ENCODE measurements at regions not wholly inside any gene's neighbourhood (a gene's known extent, or its start where the extent isn't known, plus 50 kb on each side); places are given as distances from the start of the nearest gene placed in this dataset.

DNA sequence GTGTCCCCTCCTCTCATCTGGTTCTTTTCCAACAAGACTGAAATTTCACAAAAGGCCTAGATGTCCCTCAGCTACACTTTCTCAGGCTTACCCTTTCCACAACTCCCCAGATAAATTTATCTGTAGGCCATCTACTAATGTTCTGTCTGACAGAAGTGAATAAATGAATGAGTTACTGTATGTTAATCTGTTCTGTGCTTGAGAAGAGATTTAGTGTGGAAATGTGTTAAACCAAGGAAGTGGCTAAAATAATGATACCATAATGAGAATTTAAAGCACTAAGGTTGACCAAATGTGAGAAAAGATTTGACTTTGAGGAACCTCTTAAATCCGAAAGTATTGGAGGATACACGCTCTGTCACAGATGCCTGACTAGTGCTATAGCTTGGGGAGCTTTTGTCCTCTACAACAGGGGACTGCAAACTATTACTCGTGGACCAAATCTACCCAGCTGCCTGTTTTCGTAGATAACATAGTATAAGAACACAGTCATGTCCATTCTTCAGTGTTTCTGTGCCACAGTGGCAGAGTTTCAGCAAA, 74.8 kb upstream of the P2RY1 start (continued):
- TF ChIP-seq, protein P1, sequence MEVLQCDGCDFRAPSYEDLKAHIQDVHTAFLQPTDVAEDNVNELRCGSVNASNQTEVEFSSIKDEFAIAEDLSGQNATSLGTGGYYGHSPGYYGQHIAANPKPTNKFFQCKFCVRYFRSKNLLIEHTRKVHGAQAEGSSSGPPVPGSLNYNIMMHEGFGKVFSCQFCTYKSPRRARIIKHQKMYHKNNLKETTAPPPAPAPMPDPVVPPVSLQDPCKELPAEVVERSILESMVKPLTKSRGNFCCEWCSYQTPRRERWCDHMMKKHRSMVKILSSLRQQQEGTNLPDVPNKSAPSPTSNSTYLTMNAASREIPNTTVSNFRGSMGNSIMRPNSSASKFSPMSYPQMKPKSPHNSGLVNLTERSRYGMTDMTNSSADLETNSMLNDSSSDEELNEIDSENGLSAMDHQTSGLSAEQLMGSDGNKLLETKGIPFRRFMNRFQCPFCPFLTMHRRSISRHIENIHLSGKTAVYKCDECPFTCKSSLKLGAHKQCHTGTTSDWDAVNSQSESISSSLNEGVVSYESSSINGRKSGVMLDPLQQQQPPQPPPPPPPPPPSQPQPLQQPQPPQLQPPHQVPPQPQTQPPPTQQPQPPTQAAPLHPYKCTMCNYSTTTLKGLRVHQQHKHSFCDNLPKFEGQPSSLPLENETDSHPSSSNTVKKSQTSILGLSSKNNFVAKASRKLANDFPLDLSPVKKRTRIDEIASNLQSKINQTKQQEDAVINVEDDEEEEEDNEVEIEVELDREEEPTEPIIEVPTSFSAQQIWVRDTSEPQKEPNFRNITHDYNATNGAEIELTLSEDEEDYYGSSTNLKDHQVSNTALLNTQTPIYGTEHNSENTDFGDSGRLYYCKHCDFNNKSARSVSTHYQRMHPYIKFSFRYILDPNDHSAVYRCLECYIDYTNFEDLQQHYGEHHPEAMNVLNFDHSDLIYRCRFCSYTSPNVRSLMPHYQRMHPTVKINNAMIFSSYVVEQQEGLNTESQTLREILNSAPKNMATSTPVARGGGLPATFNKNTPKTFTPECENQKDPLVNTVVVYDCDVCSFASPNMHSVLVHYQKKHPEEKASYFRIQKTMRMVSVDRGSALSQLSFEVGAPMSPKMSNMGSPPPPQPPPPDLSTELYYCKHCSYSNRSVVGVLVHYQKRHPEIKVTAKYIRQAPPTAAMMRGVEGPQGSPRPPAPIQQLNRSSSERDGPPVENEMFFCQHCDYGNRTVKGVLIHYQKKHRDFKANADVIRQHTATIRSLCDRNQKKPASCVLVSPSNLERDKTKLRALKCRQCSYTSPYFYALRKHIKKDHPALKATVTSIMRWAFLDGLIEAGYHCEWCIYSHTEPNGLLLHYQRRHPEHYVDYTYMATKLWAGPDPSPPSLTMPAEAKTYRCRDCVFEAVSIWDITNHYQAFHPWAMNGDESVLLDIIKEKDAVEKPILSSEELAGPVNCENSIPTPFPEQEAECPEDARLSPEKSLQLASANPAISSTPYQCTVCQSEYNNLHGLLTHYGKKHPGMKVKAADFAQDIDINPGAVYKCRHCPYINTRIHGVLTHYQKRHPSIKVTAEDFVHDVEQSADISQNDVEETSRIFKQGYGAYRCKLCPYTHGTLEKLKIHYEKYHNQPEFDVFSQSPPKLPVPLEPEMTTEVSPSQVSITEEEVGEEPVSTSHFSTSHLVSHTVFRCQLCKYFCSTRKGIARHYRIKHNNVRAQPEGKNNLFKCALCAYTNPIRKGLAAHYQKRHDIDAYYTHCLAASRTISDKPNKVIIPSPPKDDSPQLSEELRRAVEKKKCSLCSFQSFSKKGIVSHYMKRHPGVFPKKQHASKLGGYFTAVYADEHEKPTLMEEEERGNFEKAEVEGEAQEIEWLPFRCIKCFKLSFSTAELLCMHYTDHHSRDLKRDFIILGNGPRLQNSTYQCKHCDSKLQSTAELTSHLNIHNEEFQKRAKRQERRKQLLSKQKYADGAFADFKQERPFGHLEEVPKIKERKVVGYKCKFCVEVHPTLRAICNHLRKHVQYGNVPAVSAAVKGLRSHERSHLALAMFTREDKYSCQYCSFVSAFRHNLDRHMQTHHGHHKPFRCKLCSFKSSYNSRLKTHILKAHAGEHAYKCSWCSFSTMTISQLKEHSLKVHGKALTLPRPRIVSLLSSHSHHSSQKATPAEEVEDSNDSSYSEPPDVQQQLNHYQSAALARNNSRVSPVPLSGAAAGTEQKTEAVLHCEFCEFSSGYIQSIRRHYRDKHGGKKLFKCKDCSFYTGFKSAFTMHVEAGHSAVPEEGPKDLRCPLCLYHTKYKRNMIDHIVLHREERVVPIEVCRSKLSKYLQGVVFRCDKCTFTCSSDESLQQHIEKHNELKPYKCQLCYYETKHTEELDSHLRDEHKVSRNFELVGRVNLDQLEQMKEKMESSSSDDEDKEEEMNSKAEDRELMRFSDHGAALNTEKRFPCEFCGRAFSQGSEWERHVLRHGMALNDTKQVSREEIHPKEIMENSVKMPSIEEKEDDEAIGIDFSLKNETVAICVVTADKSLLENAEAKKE (CRISPR knock-in tag; IDR thresholded peaks at IDR 0.05), result no peak
- TF ChIP-seq JUNB (IDR thresholded peaks at IDR 0.05; ENCODE audit: unreplicated experiment), result no peak
- TF ChIP-seq POLR2AphosphoS5 (IDR thresholded peaks at IDR 0.05; ENCODE audit: low read depth), result no peak
- TF ChIP-seq ZNF114 (CRISPR knock-in tag; IDR thresholded peaks at IDR 0.05), result no peak

DNA sequence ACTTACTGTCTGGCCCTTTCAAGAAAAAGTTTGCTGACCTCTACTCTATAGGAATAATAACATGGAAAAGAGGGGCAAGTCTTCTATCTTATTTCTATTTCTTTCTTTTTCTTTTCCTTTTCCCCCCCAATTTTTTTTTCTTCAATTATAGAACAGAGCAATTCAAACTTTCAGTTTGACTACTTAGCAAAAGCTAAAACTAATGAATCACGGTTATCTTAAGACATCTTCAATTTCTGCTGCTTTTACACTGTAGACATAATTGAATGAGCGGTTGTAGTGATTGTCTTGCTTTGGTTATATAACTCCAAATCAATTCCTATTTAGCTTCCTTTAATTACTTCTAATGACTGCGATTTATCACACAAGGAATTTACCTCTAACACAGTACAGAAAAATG, 74.3 kb upstream of the P2RY1 start:
- DNase-seq (ENCODE audit: low spot score) (no peak), ATAC-seq (no peak)
- no peaks in the 10 kb centered on the region for H4K20me1 ChIP-seq (replicated peaks; ENCODE audit: insufficient read depth)
- H3F3A ChIP-seq (replicated peaks; ENCODE audit: low read depth), result no peaks in the 10 kb centered on the region
- H3K4me3 ChIP-seq, result no peak overlapping the region
- H3K27me3 ChIP-seq (ENCODE audit: insufficient read depth), result no peaks in the 10 kb centered on the region
- no peaks in the 10 kb centered on the region for H3K9me2 ChIP-seq (ENCODE audit: insufficient read depth)
- H3K36me3 ChIP-seq (ENCODE audit: insufficient read depth), result no peaks in the 10 kb centered on the region
- H3K36me3 Mint-ChIP-seq (ENCODE audit: low read depth), result peaks cover 9% of the 10 kb centered on the region; the same call in 2 of the 3 replicates
- H3K4me1 ChIP-seq (ENCODE audit: insufficient read depth), result no peaks in the 10 kb centered on the region
- no peak overlapping the region for H3K4me2 ChIP-seq
- 0 out of 2 replicates have a peak overlapping the region, but pooled peaks have one; percentile 26 for H2AFZ ChIP-seq
- no peak overlapping the region for H3K27ac Mint-ChIP-seq
- peaks cover 5% of the 10 kb centered on the region; the same call in 1 of the 3 replicates for H3K4me1 Mint-ChIP-seq
- peaks cover 2% of the 10 kb centered on the region for H3K27me3 Mint-ChIP-seq (ENCODE audit: insufficient read depth, low read depth, poor library complexity)
- no peak overlapping the region for H3K4me3 Mint-ChIP-seq
- H3K27ac ChIP-seq (ENCODE audit: low read depth), result no peak overlapping the region
- peaks cover 11% of the 10 kb centered on the region; the same call in 2 of the 3 replicates for H3K9me3 Mint-ChIP-seq
- H3K79me2 ChIP-seq (replicated peaks; ENCODE audit: insufficient read depth), result no peaks in the 10 kb centered on the region
- TF ChIP-seq, protein P2, sequence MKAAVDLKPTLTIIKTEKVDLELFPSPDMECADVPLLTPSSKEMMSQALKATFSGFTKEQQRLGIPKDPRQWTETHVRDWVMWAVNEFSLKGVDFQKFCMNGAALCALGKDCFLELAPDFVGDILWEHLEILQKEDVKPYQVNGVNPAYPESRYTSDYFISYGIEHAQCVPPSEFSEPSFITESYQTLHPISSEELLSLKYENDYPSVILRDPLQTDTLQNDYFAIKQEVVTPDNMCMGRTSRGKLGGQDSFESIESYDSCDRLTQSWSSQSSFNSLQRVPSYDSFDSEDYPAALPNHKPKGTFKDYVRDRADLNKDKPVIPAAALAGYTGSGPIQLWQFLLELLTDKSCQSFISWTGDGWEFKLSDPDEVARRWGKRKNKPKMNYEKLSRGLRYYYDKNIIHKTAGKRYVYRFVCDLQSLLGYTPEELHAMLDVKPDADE (IDR thresholded peaks at IDR 0.05), result no peak
- TF ChIP-seq, protein P1 (CRISPR knock-in tag; IDR thresholded peaks at IDR 0.05), result no peak
- TF ChIP-seq CREB1 (CRISPR knock-in tag; IDR thresholded peaks at IDR 0.05; ENCODE audit: low read depth), result no peak
